HT1080 (cell line): ENCODE measurements at regions not wholly inside any gene's neighbourhood (a gene's known extent, or its start where the extent isn't known, plus 50 kb on each side); places are given as distances from the start of the nearest gene placed in this dataset.
A peak's percentile ranks its signal among the peaks of the same experiment; 100 is the strongest.
"Not testable (repeated sequence)": the region's sequence is repeated elsewhere in the genome, so short reads cannot be mapped to it uniquely, and the experiment has no call there.

ENCODE experiments used
- DNase-seq: peaks from one replicate; pipeline ENCODE4 v3.0.0-alpha.2; 2015; ENCODE audit warnings: low read depth

DNA sequence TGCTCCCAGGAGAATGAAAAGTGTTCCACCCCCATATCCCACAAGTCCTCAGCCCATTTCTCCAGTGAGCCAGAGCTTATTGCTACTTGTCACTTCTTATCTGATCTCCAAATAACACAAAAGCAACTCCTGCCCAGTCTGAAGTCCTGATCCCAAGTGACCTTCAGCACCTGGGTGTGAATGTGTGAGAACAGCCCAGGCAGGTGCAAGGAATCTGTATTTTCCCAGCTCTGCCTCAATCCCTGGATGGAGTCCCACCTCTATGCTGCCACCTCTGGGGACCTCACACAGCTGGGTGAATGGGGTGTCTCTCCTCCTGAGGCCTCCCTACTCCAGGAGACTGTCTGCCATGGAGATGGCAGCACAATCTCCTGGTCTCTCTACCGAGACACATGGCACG is 402.4 kb upstream of the PROX1 start:
- DNase-seq: no peak

DNA sequence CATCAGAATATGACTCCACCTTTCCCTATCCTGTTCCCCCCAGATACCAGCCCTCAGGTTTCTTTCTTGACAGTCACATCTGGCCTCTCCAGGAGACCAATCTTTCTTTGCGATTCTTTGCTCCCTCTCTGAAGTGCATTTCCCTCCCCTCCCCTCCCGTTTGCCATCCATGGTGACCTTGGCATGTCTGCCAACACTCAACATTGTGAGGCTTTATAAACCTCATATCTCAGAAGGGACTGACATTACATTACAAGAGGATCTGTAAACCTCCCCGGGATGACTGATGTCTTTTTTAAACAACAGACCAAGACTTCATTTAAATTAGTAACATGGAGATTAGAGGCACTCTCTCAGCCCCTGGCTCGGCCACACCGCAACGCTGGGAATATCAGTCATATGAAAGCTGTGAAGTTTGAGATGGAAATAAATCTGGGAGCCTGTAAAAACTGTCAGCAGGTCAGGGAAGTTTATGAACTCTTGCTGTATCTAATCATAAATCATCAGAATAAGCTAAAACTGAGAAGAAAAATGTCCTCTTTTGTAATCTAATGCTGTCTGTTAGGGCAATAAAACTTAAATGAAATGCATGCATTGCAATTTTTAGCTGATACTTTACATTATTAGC is 401.7 kb upstream of the PROX1 start:
- DNase-seq: no peak

DNA sequence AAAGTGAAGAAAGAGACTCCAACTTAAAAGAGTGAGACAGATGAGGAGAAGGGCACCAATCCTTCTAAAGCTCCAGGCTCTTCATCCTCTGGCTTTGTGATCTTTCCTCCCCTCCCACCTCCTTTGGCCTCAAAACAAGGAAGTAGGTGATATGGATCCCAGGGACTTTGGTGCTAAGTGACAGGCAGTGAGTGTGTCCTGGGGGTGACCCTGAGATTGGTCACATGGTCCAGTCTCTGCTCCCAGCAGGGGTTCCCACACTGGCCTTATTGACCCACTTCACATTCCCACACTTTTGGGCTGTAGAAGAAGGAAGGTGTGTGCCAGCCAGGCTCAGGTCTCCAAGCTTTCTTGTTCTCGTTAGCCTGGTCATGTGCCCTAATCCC is 401.2 kb upstream of the PROX1 start:
- no peak for DNase-seq

DNA sequence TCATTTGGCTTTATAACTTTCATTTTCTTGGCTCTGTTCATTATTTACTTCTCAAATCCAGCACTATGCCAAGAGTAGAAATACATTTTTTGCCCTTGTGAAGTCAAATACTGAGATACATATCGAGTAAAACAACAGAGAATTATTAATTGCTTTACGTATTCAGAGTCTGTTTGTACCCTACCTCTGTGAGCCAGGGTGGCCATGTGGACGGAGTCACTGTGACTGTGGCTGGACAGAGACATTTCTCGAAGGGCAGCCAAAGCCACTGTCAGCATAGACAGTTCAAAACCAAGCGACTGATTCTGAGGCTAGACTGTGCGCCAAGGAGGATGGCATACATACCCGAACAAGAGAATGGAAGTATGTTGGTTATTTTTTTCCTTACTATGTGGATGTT is 391.0 kb upstream of the PROX1 start:
- no peak for DNase-seq

DNA sequence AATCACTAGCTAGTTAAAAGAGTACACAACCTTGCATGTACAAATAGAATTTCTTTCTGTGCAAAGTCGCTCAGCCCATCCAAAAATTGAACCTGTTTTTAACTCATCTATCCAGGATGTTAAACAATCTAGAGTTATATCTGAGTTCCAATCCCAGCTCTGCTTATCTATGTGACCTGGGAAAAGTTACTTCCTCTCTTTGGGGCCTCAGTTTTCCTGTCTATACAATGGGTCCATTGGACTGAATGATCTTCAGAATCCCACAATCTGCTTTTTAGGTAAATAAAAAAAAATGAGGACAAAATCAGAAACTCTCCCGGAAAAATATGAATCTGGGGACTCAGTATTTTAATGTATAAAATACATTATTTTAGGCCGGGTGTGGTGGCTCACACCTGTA is 389.5 kb upstream of the PROX1 start:
- DNase-seq: no peak

DNA sequence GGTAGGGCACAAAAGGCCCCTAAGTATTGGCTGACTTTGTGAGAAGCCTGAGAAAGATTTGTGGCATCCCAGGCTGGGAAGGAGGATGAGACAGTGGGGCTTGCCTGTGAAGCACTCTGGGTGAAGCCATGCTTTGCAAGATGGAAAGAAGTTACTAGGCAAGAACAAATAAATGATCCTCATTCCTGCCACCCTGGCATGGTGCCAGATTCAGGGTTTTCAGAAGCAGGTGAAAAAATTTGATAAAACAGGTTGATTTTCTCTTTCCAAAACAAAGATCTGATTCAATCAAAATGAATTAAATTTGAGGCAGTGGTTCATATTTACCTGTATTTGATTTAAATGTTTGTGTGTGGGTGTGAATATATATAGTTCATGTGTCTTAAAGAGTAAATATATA is 386.9 kb upstream of the PROX1 start:
- DNase-seq: no peak

DNA sequence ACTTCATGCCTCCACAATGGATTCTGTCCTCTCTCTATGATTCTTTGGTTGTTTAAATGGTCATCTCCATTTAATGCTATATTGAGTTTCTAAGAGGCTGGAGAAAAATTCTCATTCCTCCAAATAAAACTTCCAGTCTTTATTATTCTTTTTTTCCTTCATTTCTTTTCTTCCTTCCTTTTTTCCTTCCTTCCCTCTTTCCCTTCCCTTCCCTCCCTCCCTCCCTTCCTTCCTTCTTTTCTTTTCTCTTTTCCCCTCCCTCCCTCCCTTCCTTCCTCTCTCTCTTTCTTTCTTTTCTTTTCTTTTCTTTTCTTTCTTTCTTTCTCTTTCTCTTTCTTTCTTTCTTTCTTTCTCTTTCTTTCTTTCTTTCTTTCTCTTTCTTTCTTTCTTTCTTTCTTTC is 386.1 kb upstream of the PROX1 start:
- DNase-seq: not testable (repeated sequence)

DNA sequence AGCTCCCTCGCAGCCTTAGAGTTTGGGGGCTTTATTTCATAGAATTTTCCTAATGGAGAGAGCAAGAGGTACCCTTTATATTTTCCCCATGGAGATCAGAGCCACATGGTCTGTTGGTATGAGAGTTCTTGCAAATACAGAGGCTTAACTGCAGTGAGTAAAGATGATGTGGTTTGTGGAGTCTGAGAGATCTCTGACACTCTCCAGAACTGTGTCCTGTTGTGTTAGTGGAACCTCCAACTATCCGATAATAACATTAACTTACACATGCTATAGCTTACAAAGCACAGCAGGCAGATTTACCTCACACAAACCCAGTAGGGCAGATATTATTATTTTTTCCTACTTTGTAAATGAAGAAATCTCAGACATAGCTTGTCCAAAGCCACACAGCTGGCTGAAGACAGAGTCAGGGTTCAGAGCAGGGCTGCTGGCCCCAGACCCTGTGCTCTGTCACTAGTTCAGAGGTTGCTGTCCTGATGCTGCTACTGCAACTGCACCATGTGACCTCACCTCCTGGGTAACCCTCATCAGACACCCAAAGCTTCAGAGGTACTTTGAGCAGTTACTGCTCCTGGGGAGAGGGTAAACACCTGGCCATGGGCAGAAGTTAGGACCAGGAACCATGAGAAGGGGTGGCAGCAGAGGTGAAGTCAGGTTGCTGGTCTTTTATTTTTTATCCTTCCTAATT is 384.8 kb upstream of the PROX1 start:
- no peak for DNase-seq

DNA sequence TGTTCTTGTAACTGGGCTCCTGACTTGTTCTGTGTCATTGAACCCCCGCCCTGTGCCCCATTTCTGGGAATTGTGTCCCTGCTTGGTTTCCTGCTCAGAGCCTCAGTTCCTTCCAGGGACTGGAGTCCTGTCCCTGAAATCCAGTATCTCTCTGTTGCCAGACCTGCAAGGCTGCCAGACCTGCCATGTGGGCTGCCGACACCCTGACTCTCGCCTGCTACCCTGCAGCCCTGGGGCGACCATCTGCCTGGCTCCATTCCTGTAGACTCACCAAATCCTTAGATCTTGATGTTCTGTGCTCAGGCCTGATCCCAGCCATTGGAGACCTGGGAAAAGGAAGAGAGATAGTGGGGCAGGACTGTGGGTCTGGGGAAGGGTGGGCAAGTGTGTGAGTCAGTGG is 383.3 kb upstream of the PROX1 start:
- no peak for DNase-seq

DNA sequence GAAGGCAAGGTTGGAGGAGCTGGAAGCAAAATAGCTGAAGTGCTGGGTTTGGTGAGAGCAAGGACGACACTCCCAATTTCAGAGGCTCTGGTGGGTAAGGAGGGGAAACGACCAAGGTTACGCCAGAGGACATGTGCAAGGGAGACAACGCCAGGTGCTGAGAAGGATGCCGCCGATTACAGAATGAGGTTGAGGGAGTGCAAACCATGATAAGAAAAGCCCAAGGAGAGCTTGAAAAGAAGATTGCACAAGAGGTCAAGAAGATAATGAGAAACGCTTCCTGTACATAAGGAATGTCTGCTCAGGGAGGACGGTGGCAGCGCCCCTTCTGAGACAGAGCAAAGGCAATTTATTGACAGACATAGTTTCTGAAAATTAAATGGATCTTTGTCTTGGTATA is 382.0 kb upstream of the PROX1 start:
- DNase-seq: no peak

DNA sequence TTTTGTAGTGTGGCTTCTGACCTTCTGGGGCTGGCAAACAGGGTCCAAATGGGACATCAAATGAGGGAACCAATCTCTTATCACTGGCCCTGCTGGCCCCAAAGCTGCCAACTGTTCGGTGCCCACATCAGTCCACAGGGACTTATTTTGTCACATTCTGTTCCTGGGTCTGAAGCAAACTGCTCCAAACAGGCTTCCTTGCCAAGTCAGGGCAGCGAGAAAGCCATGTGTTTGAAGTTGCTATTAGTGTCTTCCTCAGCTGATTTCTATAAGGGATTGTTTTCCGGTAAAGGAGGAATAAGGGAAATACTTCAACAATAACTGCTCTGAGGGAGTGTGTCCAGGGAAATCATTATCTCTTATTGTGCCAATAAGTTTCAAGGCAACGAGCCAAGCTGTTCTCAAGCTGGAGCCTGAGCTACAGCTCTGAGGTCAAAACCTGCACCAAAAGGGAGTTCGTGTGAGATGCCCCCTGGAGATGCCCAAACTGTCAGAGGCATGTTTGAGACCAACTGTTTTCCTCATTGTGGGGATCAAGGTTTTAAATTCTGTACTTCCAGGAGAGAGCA is 381.4 kb upstream of the PROX1 start:
- no peak for DNase-seq

DNA sequence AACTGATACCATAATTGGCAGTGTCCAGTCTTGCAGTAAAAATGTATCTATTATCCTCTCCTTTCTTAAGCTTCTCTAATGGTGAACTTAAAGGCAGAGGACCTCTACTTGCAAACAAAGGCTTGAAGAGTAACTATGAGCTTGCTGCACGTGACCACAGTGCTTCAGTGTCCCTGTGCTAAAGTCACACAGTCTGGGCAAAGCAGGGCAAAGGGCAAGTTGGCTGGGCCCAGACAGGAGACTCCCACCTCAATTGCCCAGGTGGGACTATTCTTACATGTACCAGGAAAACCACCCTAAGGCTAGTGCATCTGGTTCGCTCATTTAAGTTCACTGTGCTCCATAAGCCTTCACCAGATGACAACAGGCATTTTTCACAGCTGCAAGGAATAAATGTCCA is 374.2 kb upstream of the PROX1 start:
- no peak for DNase-seq

DNA sequence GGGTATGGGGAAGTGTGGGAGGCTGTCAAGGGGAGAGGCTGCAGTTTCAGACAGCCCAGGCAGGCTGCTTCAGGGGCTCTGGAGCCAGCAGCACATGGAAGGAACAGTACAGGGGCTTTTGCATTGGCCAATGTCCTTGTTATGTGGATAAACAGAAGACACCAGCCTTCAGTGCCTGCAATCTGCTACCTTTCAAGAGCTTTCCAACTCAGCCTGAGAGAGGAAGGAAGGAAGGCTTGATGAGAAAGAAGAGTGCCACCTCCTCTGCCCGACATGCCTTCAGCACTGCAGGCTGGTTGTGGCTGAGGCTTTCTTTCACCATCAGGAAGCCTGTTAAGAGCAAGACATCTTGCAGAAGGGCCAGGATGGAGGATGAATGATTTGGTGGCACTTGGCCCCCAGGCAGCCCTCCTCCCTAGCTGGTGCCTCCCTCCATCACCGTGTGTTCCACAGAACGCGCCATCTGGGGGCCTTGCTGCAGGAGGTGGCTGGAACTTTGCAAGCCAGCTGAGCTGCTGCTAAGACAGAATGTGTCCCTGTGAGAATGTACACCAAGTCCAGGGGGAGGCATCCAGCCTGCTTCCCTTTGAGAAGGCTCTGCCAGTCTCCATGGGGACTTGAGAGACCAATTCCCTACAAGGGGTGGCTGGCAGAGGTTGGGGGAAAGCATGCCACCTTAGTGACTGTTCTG is 372.4 kb upstream of the PROX1 start:
- DNase-seq: no peak

DNA sequence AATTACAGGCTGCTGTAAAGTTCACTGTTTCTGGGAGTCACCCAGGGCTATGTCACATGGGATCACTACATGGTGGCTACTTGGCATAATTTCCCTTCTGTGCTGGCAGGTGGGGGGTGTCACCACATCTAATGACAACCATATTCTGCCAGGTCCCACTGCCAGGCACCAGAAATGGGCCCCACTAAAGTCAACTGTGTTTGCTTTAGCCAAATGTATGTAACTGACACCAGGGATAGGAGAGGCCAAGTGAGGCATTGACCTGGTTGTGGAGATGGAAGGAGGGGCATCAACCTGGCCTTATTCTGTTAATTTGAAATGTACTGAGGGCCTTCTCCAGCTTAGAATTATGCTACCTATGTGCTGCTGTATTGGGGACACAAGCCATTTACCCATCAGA is 370.6 kb upstream of the PROX1 start:
- no peak for DNase-seq

DNA sequence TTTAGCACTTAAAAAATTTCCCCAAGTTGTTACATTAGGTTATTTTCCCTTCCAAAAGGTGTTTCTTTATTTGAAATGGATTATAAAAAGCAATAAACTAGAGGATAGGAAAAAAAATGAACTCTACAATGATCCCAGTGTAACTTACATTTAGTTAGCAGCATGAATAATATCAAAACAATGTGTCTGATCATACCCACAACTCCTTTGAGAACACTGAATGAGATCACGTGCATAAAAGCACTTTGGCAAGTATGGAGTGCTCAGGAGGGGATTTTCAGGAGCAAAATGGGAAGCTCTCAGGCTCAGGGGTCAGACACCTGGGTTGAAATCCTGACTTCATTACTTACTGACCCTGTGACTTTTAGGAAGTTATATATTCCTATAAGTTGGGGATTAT is 369.7 kb upstream of the PROX1 start:
- no peak for DNase-seq

DNA sequence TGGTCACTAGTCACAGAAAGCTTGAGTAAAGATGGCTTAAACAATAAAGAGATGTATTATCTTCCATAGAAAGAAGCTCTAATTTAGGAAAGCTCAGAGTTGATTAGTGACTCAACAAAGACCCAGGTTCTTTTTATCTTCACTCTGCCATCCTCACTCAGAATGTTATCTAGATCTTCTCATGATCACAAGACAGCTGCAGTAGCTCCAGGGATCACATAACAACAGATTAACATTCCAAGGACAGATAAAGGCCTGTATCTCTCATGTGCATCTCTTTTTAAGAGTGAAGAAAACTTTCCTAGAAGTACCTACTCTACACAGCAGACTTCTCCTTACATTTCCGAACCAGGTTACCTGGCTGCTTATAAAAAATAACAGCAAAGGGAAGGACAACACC is 368.7 kb upstream of the PROX1 start:
- no peak for DNase-seq

DNA sequence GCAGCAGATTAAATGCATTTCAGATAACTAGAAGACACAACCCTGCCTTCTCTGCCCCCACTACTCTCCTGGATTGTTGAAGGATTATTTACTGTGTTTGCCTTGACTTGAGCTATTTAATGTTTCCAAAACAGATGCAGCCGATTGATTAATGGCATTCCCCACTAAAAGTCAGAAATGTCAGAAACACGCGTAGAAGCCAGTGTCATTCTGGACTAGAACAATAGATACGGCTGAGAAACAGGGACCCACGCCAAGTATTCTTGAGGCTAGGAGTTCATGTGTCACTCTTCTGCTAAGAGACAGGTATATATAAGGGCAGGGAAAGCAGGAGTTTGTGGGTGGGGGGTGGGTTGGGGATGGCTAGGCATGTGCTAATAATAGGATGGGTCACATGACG is 366.7 kb upstream of the PROX1 start:
- DNase-seq: no peak

DNA sequence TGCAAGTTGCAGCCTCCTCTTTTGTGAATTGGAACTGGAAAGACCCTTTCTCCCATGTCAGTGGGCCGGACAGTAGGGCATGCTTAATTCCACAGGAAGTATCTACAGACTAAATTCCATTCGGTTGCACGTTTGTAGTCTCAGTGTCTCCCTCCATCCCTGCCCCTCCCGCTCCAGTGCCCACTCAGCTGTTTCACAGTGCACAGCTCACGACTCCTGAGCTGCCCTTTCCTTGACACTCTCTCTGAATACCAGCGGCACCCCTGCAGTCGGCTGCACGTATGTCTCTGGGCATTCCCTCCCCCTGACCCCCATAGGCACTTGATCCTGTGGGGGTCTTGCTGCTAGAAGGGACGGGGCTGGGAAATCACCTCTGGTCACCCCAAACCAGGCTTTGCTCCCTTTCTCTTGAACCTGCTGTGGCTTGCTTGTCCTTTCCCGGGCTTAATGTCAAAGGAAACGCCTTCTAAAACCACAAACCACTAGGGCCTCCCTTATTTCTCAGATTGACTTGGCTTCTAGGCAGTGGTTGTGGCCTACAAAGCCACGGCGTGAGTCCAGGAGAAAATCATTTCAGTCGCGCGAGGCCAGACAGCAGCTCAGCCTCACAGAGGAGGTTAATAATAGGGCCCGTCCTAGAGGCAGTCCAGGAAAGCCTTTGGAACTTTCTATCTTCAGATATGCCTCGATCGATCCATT is 365.3 kb upstream of the PROX1 start:
- DNase-seq: peak; percentile 4

DNA sequence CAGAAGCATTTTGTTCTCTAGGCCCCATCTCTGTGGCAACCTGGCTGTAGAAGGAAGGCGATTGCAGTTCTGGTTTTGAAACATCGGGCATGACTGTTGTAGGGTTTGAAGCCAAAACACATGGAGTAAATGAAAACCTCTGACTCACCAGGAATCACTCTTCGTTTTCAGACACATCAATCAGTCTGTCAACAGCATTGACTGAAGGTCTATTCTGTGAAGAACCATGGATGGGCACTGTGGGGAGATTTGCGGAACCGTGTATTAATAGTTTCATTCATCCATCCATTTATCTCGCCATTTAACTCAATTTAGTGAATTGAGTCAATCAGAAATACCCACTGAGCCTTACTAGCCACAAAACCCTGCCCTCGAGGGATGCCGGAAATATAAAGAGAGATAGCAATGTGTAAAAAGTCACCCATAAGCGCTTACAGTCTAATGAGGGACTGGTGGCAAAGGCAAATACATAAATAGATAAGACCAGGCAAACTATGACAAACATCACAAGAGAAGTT is 364.6 kb upstream of the PROX1 start:
- no peak for DNase-seq

DNA sequence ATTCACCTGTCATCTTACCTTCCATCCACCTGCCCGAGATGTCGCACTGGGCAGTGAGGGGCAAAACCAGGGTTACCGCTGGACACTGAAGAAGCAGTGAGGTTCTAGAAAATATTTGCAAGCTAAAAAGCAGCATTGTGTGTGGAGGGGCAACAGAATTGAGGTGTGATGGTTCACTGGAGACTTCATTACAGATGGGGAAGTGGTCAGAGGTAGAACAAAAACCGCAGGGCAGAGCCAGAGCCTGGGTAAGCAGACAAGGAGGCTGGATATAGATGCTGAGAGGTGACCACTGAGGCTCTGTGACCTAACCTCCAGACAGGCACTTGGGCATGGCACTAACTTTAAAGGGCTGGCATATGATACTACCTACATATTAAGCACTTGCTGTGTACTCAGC is 363.9 kb upstream of the PROX1 start:
- DNase-seq: no peak

DNA sequence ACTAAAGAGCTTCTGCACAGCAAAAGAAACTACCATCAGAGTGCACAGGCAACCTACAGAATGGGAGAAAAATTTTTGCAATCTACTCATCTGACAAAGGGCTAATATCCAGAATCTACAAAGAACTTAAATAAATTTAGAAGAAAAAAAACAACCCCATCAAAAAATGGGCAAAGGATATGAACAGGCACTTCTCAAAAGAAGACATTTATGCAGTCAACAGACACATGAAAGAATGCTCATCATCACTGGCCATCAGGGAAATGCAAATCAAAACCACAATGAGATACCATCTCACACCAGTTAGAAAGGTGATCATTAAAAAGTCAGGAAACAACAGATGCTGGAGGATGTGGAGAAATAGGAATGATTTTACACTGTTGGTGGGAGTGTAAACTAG is 351.0 kb upstream of the PROX1 start:
- not testable (repeated sequence) for DNase-seq

DNA sequence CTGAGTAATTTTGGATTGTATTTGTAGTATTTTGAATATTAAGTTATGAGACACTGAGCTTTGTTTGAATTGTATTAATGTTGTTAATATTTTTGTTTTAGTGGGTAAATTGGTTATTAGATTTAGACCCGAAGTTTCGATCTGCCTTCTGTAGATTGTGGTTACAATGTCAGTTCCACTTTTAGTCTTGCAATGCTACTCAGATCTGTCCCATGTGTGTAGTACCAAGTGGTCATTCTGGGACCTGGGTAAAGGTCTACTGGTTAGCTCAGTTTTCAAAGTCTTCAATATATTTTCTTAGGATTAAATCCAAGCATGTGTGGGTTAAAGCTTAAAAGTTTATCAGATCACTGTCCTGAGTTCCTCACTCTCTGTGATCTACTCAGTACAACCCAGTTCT is 346.5 kb upstream of the PROX1 start:
- DNase-seq: no peak
